HG02763 (cell line): ENCODE measurements at regions not wholly inside any gene's neighbourhood (a gene's known extent, or its start where the extent isn't known, plus 50 kb on each side); places are given as distances from the start of the nearest gene placed in this dataset.

Source experiments
- ATAC-seq: cut with Tn5 transposase; IDR thresholded peaks from one replicate; pipeline ENCODE4 v1.9.1; 2021; ENCODE audit warnings: mild to moderate bottlenecking, moderate library complexity; ENCODE audit not compliant: unreplicated experiment

DNA sequence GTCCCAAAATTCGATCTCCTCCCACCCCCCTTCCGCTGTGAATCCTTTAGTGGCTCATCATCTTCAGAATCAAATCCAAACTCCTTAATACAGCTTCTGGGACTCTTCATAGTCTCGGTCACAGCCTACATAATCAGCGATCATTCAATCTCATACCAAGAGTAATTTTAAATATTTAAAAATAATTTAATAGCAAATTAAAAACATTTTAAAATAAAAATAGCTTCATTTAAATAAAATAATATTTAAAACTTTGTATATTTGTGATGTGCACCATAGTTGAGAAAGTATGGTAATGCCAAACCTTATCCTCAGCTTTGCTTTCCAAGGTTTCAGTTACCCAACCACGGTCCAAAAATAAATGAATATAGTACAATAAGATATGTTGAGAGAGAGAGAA is 70.0 kb upstream of the NR3C1 start:
- ATAC-seq = no peak

DNA sequence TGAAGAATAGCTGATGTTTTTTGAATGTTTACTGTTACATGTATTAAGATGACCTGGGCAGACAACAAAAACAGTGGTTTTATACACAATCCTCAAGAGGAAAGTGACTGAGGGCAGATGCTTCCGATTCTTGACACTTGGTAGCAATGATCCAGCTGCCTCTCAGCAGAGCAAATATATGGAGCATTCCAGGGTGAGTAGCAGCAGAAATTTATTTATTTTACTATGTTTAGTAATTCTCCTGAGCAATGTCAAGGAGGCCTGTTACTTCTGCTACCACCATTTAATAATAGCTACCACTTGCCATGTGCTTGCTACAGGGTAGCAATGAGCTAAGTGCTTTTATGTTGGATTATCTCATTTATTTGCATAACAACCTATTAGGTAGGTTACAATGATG is 69.1 kb upstream of the NR3C1 start:
- no peak for ATAC-seq

DNA sequence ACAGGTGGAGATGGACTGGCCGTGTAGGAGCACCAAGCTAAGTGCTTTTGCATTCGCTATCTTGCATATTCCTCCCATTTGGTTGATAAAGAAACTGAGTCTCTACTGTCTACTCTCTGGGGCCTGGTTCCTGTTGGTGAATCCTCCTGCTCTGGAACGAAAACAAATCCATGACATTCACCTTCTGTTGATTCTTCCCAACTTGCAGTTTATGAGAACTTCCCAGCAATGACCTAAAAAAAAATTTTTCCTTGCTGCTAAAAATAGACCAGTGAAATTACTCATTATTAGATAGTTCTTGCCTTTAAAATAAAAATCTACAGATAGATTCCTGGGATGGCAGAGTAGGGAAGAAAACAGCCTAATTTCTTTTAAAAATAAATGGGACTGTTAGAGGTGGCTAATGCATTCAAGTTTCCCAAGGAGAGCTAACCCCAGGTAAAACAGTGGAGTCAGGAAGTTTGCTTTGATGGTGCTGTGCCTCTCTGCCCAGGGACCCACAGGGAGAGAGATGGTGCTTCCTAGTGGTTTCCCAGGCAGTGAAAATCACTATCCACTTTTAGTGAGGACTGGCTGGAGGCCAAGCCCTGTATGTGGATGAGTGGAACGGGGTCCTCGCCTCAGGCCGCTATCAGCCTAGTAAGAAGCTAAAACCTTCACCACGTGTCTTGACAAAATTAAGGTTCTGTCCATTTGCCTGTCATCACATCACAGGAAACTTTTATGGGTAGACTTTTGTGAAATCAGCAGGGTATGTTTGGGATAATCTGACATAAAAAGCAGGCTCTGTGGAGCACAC is 68.4 kb upstream of the NR3C1 start:
- no peak for ATAC-seq

DNA sequence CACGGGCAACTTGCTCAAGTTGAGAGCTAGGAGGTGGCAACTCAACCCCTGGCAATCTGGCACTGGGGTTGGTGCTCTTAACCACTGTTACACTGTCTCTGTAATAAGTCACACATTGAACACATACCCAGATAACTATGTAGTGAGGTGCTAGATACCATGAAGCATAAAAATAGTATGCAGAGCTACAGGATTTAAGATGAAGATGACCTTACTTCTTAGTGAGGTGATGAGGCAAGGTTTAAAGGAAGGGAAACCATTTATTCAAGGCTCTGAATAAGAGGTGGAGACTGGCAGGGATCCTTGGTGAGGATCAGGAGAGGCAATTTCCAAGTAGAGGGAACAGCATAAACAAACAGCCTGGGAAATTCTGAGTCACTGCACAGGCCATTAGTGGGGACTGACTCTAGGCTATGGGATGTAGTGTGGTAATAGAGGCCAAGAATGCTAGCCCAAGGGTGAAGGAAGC is 67.6 kb upstream of the NR3C1 start:
- no peak for ATAC-seq

DNA sequence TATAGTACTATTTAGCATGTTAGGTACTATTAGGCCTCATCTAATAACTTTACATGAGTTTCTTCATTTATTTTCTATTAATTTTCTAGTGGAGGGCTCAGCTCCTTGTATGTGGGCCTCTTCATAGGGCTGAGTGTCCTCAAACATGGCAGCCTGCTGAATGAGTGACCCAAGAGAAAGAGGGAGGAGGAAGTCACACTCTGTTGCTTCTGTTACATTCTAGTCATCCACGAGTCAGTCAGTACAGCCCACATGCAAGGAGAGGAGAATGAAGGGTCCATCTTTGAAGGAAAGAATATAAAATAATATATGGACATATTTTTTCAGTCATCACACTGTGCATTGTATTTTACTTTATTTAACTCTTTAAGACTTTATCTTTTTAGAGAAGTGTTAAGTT is 66.6 kb upstream of the NR3C1 start:
- no peak for ATAC-seq

DNA sequence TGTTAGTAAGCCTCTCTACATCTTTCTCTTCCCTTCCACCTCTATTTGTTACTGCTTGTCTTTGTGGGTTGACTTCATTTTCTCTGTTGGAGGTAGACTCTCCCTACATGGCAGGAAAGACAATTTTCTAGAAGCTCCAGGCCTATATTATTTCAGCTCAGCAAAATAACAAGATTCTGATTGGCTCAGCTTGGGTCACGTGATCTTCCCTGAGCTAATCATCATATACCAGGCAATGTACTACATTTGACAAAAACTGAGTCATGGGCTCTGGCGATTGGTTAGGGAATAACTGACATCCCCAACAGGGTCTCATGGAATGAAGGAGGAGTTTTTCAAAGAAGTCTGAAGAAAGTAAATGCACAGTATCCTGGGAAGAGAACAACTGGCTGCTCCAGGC is 65.6 kb upstream of the NR3C1 start:
- no peak for ATAC-seq

DNA sequence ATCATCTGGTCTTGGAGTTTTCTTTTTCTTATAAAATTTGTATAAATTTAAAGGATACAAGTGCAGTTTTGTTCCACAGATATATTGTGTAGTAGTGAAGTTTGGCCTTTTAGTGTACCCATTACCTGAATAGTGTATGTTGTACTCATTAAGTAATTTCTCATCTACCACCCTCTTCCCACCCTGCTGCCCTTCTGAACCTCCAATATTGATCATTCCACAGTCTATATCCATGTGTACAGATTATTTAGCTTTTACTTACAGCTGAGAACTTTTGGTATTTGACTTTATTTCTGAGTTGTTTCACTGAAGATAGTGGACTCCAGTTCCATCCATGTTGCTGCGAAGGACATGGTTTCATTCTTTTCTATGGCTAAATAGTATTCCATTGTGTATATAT is 63.1 kb upstream of the NR3C1 start:
- ATAC-seq = no peak

DNA sequence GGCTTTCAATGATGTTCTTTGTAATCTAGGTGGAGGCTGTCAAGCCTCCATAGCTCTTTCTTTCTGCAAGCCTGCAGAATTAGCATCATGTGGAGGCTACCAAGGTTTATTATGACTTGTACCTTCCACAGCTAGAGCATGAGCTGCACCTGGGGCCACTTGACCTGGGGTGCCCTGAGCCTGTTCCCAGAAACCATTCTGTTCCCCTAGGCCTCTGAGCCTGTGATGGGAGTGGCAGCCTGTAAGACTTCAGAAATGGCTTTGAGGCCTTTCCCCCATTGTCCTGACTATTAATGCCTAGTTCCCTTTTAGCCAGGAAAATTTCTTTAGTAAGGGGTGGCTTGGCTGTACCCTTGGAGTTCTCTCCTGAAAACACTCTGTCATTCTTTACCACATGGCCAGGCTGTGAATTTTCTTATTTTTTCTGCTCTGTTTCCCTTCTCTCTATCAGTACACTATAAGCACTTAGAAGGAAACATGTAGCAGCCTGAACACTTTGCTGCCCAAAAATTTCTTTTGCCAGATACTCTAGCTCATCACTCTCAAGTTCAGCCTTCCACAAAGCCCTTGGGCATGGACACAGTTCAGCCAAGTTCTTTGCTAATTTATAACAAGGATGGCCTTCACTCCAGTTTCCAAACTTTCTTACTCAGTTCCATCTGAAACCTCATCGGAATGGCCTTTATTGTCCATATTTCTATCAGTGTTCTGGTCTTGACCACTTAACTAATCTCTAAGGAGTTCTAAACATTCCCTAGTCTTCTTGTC is 61.4 kb upstream of the NR3C1 start:
- no peak for ATAC-seq

DNA sequence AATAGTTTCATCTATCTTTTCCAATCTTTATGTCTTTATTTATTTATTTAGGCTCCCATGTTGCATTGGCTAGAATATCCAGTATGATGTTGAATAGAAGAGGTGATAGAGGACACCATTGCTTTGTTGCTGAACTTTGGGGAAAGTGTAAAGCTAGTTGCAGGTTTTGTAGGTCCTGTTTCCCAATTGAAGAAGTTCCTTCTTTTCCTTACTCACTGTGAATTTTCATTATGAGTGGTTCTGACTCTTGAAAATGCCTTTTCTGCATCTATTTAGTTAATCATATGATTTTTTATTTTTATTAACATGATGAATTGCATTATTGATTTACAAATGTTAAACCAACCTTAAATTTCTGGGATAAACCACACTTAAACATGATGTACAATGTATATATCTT is 58.9 kb upstream of the NR3C1 start:
- ATAC-seq = no peak

DNA sequence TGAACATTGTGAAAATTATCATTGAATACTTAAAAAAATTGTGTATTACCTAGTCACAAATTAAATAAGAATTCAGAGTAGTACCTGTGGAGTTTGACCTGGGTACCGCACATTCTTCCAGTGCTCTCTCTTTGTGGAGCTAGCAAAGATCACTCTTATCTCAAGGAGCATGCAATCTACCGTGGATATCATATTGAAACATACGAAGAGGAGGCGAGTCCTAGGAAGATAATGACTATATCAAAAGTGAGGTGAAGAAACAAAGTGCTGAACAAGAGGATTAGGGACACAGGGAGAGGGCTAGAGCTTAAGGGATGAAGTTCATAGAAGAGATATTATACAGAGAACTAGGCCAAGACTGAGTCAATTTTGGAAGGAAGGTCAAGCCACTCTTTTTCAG is 55.9 kb upstream of the NR3C1 start:
- no peak for ATAC-seq

DNA sequence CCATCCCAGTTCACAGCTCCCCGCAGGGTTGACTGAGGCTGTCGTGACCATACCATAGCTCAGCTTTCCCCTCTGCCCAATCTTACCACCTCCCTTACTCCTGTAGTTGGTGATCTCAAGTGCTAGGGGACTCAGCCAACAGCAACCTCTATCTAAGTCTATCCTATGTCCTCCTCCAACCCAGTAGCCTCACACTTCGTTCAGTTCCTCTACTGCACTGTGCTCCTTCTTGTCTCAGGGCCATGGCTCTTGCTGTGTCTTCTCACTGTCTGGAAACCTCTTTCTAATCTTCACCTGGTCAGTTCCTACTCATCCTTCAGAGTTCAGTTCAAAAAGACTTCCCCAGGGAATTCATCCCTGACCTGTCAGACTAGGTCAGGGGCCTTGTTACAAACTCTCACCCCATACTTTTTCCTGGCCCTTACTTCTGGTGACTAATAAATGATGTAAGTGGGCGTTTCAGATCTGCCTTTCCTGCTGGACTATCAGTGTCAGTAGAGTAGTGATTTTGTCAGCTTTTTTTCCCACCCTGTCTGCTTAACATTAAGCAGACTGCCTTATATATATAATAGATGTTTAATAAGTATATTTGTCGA is 53.6 kb upstream of the NR3C1 start:
- no peak for ATAC-seq

DNA sequence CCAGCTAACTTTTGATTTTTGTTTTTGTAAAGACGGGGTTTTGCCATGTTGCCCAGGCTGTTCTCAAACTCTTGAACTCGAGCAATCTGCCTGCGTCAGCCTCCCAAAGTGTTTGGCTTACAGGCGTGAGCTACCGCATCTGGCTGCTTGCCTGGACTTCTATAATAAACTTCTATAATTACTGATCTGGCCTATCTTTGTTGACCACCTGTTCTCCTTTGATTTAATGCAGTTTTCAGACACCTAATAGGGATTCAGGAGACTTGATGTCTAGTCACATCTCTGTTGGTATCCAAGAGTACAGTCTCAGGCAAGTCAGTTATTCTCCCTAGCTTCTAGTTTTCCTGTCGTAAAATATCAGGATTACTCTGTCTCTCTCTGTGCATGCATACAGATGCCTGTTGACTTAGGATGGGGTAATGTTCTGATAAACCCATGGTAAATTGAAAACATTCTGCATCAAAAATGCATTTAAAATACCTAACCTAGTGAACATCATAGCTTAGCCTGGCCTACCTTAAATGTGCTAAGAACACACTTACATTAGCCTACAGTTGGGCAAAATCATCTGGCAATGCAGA is 51.5 kb upstream of the NR3C1 start:
- no peak for ATAC-seq

DNA sequence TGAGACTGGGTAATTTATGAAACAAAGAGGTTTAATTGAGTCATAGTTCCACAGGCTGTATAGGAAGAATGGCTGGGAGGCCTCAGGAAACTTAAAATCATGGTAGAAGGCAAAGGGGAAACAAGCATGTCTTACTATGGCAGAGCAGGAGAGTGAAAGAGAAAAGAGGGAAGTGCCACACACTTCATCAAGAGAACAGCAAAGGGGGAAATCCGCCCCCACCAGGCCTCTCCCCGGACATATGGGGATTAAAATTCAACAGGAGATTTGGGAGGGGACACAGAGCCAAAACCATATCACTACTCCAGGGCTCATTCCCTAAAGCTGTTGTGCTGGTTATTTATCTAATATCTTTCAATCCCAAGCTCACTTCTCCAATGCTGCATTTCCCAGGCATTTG is 50.2 kb upstream of the NR3C1 start:
- no peak for ATAC-seq
